NCI-H226 (cell line): ENCODE measurements at regions not wholly inside any gene's neighbourhood (a gene's known extent, or its start where the extent isn't known, plus 50 kb on each side); places are given as distances from the start of the nearest gene placed in this dataset.

Source experiments
- DNase-seq: peaks from one replicate; pipeline ENCODE4 v3.0.0-alpha.2; 2015

DNA sequence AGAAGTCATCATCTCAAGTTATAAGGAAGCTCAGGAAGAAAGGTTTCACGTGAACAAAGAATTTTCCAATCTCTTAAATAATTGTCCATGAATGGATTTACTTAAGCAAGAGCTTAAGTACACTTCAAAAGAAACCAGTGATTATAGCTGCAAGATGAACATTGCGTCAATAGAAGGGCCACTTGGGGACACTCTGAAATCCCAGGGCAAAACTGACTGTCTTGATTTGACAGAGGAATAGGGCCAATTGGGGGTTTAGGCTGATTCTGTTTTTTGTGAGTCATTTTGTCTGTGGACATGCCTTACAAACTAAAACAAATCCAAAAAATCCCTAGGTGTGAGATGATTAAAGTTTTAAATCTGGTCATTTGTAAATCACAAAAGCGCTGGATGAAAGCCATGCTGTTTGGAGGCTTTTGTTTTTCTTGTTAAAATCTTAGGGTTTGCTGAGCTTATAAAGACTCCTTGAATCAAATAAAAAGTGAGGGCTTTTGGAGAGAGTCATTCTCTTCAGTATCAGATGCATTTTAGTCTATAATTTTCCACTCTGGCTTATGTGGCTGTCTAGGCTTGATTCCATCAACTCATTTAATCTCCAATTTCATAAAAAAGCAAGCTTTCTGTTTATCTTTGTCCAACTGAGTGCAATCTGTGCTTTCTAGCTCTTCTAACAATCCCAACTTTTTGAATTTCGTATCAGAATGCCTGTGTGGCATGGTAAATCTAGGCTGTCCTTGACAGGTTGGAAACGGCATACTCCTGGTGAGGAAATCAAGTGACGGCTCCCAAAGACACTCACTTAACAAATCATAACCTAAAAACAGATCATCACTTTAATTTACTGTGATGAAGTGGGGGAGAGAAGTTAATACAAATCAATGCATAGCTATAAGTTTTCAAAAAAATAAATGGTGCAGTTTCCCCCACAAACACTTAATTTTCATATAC is 98.2 kb upstream of the SOX9 start:
- no peak for DNase-seq

GRCh38 chr17:72024457-72024856 is 96.4 kb upstream of the SOX9 start:
- DNase-seq = no peak

- DNase-seq = no peak
These were observed 95.7 kb upstream of the SOX9 start for GRCh38 chr17:72025113-72025512.

GRCh38 chr17:72030067-72030899 is 90.5 kb upstream of the SOX9 start:
- no peak for DNase-seq

DNA sequence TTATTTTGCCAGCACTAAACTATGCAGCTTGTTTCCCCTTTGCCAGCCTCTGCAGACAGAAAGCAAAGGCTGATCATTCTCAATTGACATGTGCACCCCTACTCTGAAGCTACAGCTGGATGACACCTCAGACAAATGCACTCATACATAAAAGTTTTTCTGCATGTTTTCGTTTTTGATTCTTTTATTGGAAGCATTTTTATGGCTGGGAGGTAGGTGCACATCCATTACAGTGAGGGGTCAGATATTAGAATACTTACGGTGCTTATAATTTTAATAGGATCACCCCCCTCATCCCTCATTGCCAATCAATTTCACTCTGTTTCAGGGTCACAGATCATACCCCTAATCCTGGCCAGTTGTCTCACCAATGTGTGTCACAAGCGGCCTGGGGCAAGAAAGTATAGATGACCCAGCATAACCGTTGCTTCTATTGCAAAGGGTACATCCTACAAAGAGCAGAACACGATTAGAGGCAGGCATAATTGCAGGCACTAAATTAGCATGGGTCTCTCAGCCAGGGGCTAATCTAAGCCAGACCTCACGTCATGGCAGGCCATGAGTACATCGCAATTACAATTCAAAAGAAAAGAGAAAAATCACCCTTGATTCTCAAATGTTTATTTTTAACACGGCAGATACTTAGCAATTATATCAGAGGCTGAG is 89.5 kb upstream of the SOX9 start:
- DNase-seq = no peak

GRCh38 chr17:72033334-72033733 is 87.5 kb upstream of the SOX9 start:
- DNase-seq = no peak

DNA sequence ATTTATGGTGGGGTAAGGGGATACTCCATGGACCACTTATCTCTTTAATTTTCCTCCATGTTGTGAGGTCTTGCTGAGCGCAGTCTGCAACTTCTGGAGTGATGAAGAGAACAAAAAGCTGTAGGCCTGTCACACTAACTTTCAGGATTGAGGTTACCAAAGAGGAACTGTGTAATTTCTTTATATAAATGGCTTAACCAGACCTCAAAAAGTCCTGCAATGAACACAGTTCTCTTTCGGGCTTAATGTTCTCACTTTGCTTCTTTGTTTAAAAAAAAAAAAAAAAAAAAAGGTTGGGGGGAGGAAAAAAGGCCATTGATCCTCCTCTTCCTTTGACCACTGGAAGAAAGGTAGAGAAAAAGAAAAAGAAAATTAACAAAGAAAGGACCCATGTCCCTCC is 86.8 kb upstream of the SOX9 start:
- no peak for DNase-seq

DNA sequence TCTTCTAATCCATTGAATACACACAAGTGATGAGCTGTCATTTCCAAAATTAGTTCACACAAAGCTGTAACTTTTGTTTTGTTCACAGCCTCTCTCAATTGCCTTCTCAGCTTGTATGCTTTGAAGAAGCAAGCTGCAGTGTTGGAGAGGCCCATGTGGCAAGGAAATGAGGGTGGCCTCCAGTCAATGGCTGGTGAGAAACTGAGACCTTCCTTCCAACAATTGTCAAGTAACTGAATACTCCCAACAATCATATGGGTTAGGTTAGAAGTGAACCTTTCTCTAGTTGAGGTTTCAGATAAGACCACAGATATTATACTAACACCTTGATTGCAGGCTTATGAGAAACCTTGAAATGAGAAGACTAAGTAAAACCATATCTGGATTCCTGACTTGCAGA is 82.4 kb upstream of the SOX9 start:
- DNase-seq = no peak

DNA sequence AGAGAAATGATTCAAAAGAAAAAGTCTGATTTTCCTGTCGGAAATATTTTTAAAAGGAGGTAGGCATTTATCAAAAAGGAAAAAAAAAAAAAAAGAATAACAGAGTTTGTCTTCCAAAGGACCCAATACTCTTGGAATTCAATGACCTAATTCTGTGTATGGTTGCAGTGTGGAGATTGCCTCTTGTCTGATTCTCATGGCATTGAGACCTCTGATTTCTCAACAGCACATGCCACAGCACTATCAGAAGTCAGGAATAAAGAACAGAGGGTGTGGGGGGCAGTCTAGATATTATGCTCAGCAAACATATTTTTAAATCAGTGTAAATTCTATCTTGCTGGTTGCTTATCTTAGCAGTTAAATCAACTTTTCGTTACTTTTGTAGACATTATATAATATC is 81.3 kb upstream of the SOX9 start:
- DNase-seq = no peak

GRCh38 chr17:72046178-72046577 is 74.6 kb upstream of the SOX9 start:
- no peak for DNase-seq

DNA sequence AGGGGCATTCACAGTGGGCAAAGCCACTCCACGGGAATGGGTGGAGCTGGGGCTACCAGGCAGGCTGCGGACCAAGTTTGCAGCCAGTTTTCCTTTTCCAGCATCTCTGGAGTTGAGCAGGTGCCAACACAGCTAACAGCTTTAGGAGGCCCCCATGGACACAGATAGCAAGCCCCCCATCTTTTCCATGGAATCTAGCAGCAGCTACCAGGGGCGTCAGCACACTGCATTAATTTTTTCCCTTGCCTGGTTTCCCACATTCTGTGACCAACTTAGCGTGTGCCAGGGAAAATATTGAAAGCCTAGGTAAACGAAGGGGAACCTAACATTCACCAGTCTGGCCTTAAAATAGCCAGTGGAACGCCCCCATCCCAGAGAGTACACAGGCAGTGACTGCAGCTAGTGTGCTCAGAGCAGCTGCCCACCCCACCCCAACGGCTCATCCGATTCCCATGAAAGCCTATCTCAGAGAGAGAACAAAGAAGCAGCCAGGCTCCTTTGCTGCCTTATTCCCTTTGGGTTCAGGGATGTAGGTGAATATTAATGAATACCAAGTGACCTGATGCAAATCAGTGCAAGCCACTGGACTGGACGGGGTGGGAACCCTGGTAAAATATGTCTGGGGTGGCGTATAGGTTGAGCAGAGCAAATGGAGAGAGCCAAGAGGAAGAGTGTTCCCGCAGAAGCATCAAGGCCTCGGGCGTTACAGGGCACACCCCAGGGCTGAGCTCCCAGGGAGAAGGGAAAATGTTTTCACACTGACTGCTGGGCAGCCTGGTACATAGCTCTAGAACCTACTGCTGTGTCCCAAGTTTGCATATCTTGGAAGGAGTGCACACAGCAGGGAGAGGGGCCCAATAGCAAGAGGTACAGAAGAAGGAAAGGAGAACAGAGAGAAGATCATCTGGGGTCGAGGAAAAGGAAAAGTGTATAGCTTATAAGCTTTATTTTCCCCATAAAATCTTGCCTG is 73.9 kb upstream of the SOX9 start:
- DNase-seq = no peak

- DNase-seq = no peak
These were observed 70.9 kb upstream of the SOX9 start for GRCh38 chr17:72049914-72050313.

DNA sequence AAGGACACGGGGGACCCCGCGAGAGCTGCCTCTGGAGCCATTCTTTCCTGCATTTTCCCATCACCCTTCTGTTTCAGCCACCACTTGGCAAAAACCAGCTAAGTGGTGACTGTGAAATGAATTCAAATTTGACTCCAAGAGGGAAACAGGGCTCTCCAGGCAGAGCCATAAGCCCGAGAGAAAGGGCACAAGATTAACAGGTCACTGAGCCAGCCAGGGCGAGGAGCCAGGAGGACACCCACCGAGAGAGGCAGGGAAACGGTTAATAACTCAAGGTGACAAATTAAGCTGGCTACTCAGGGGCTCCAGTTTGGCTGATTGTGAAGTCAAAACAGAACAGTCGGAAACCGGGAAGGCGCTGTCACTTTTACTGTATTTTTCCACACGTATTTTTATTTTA is 67.8 kb upstream of the SOX9 start:
- DNase-seq = no peak

DNA sequence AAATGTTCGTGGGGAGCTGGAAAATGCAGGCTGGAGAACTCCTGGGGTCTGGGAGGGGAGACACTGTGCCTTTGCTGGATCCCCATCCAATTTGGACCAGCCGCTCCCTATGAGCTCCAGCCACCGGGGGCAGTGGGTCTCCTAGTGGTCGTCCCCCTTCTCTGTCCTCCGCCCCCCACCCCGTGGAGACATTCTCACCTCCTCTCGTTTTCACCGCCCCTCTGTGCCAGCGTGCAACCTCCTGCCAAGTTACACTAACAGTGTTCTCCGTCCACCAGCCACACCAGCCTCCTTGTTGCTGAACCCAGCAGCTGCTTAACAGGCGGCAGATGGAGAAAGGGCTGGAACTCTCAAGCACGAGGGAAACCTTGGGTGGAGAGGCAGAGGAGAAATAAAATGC is 67.4 kb upstream of the SOX9 start:
- DNase-seq = no peak

- no peak for DNase-seq
These were observed 64.7 kb upstream of the SOX9 start for GRCh38 chr17:72056155-72056554.

- no peak for DNase-seq
These were observed 64.0 kb upstream of the SOX9 start for GRCh38 chr17:72056727-72057290.

GRCh38 chr17:72060084-72060483 is 60.7 kb upstream of the SOX9 start:
- no peak for DNase-seq

GRCh38 chr17:72063262-72063661 is 57.6 kb upstream of the SOX9 start:
- DNase-seq = no peak

DNA sequence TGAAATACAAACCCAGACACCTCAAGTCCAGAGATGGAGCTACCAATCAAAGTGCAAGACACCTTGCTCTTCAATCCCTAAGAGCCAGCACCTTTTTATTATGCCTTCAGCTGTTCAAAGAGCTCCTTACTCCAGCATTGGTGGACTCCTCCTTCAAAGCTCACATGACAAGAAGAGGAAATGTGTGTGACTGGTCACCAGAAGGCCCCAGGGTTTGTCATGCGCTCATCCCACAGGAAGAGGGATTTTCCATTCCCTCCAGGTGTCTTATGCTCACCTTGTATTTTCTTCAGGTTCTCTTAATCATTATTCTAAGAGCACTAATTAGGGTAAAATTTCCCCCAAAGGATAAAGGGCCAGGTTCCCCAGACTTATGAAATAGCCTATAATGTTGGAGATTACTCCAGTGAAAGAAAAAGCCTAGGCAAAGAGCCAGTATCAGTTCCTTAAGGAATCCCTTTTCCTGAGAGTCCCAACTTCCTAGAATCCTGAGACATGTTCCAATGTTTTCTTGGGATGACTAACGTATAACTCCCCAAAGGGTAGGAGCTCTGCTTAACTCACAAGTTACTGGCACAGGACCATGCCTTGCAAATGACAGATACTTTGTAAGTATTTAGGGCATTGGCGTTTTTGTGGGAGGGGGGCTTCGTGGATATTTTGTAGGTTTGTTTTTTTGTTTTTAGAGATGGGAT is 56.9 kb upstream of the SOX9 start:
- DNase-seq = no peak

DNA sequence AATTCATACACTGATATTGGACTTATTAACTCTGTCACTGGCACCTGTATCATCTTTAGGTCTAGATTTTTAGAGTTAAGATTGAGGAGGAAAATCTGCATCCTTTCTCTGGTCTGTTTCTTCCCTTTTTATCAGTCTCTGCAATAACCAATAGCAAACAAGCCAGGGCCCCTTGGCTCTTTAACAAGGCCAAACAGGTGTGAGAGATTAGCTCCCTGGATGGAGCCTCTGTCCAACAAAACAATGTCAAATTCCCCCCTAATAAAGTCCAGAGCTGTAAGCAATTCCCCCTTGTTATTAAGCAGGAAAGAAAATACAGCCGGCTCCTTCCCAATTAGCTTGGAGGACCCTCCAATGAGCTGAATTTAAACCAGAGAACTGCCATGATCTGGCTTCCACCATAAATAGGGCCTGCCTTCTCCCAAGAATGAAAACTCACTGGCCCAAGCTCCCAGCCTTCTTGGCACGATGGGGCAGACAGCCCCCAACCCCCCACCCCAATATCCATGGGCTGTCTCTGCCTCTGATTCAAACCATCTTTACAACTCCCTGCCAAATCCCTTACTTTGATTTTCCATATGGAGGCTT is 56.1 kb upstream of the SOX9 start:
- no peak for DNase-seq

DNA sequence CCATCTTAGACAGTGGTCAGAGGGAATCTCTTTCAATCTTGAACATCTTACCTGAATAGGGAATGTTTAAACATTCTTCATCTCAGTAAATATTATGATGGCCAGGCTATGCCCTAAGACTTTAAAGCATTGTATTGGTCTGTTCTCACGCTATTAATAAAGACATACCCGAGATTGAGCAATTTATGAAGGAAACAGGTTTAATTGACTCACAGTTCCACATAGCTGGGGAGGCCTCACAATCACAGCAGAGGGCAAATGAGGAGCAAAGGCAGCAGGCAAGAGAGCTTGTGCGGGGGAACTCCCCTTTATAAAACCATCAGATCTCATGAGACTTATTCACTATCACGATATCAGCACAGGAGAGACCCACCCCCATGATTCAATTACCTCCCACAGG is 55.3 kb upstream of the SOX9 start:
- no peak for DNase-seq
